GM18505 (cell line): ENCODE measurements at regions not wholly inside any gene's neighbourhood (a gene's known extent, or its start where the extent isn't known, plus 50 kb on each side); places are given as distances from the start of the nearest gene placed in this dataset.
"Not testable (repeated sequence)": the region's sequence is repeated elsewhere in the genome, so short reads cannot be mapped to it uniquely, and the experiment has no call there.

Experiments
- ATAC-seq: cut with Tn5 transposase; IDR thresholded peaks from one replicate; pipeline ENCODE4 v1.9.1; 2021; ENCODE audit not compliant: unreplicated experiment
- POLR2A ChIP-seq: IDR thresholded peaks from 4 replicates; pipeline ENCODE4 v1.6.1; 2011; ENCODE audit warnings: borderline replicate concordance; ENCODE audit not compliant: insufficient read depth, insufficient read length; ENCODE audit errors: extremely low read depth

DNA sequence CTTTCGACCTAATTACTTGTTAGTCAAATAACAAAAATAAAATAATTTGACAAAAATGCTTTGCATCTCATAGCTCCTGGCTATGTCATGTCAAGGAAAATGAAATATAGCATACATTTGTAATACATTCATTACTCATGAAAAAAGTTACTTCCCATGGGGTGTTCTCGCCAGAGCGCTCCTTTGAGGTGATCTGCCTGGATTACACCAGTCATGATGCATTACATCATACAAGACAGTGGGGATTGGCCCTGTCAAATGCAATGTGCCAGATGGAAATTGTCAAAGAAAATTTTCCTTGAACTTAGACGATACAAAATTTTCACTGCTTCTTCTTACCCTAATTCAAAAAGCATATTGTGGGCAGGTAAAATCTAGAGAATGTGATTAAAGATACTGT lies 215.6 kb upstream of the B3GALT2 start:
- no peak for ATAC-seq
- no peak for TF ChIP-seq POLR2A

DNA sequence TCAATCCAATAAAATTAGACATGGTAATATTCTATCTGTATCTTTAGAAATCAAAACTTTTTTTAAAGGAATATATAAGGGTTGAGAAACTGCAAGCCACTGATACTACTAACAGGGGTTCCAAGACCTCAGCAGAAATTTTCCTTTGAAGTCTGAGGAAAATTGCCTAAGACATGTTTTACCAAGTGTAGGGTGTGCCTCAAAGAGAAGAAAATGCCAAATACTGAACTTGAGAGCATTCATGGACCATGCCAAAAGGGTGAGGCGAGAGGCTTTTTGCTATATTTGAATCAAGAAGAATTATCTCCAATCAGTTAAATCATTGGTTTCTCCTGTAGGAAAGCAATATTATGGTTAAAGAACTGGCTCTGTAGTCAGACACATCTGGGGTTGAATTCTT lies 207.9 kb upstream of the B3GALT2 start:
- no peak for TF ChIP-seq POLR2A
- no peak for ATAC-seq

DNA sequence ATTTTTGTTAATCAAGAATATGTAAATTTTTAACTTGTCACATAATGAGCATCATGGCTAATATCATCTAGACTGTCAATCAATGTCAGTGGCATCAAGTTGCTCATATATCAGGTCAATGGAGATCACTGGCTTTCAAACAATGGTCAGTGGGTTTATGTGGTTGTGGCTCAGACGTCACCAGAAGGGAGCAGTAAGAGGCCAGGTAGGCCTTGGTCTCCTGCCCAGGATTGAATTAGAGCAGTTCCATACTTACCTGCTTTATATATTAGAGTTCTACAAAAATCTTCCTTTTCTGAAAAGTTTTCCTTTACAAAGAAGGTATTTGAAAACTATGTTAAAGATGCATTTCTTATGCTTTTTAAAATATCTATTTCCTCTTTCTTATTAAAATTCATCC lies 206.3 kb upstream of the B3GALT2 start:
- no peak for TF ChIP-seq POLR2A
- ATAC-seq: no peak

DNA sequence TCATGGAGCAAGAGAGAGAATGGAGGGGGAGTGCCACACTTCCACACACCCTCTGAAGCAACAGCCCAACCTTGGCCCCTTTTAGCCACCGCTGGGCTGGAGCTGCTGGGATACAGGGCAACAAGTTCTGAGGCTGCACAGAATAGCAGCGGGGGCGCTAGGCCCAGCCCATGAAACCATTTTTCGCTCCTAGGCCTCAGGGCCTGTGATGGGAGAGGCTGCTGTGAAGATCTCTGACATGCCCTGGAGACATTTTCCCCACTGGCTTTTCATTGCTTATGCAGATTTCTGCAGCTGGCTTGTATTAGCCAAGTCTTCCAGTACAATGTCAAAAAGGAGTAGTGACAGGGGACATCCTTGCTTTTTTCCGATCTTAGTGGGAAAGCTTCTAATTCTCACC lies 202.3 kb upstream of the B3GALT2 start:
- TF ChIP-seq POLR2A: no peak
- ATAC-seq: no peak

DNA sequence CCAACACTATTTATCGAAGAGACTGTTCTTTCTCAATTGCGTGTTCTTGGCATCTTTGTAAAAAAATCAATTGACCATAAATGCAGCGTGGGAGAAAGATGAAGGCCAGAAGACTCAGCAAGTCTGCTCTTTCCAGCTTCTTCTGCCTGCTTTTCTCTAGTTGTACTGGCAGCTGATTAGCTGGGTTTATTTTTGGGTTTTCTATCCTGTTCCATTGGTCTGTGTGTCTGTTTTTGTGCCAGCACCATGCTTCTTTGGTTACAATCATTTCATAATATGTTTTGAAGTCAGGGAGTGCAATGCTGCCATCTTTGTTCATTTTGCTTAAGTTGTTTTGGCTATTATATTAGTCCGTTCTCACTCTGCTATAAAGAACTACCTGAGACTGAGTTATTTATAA lies 201.8 kb upstream of the B3GALT2 start:
- no peak for TF ChIP-seq POLR2A
- ATAC-seq: no peak

DNA sequence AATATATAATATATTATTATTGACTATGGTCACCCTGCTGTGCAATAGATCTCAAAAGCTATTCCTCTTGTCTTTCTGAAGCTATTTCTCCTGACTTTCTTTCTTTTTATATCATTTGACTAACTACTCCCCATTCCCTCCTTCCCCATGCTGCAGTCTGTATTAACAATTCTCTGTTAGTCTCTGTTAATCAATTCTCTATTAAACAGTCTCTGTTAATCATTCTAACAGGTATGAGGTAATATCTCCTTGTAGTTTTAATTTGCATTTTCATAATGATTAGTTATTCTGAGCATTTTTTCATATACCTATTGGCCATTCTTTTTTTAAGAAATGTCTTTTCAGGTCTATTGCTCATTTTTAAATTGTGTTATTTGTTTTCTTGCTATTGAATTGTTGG lies 201.0 kb upstream of the B3GALT2 start:
- TF ChIP-seq POLR2A: no peak
- ATAC-seq: no peak

DNA sequence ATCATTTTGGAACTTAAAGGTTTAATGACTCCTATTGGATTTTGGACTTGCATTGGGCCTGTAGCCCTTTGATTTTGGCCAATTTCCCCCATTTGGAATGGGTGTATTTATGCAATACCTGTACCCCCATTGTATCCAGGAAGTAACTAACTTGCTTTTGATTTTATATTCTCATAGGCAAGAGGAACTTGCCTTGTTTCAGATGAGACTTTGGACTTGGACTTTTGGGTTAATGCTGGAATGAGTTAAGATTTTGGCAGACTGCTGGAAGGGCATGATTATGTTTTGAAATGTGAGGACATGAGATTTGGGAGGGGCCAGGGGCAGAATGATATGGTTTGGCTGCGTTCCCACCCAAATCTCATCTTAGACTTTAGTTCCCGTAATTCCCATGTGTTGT lies 192.0 kb upstream of the B3GALT2 start:
- ATAC-seq: not testable (repeated sequence)

DNA sequence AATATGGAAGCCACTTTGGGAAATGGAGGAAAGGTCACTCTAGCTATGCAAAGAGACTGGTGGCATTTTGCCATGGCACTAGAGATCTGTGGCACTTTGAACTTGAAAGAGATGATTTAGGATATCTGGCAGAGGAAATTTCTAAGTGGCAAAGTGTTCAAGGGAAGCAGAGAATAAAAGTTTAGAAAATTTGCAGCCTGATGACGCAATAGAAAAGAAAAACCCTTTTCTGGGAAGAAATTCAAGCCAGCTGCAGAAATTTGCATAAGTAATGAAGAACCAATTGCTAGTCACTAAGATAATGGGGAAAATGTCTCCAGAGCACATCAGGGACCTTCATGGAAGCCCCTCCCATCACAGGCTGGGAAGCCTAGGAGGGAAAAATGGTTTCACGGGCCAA lies 191.1 kb upstream of the B3GALT2 start:
- no peak for TF ChIP-seq POLR2A
- ATAC-seq: no peak

DNA sequence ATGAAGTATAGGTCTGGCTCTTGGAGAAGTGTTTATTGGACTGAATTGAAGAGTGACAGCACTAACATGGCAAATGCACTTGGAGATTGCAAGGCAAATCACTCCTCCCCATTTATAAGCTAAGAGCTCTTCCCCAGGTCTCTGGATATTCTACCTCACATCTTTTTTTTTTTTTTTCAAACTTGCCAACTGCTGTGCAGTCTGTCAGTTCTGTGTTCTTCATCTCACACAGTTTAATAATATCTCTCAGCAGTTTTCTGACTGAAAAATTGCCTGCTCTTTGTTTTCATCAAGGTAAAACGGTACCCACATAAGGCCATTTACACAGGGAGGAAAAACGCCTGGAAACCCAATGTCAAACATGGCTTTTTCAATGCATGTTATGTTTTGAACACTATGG lies 186.1 kb upstream of the B3GALT2 start:
- no peak for ATAC-seq
- TF ChIP-seq POLR2A: no peak

DNA sequence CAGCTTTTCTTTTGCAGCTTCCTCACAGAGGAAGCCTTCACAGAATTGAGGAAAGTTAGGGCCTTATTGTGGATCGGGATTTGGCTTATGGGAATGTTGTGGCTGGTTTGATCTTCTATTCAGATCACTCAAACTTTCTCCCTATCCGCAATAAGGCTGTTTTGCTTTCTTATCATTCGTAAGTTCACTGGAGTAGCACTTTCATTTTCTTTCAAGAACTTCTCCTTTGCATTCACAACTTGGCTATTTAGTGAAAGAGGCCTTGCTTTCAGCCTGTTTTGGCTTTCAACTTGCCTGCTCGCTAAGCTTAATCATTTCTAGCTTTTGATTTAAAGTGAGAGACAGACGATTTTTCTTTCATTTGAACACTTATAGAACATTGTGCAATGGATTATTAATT lies 181.9 kb upstream of the B3GALT2 start:
- peak; percentile 80 for ATAC-seq
- TF ChIP-seq POLR2A: no peak

DNA sequence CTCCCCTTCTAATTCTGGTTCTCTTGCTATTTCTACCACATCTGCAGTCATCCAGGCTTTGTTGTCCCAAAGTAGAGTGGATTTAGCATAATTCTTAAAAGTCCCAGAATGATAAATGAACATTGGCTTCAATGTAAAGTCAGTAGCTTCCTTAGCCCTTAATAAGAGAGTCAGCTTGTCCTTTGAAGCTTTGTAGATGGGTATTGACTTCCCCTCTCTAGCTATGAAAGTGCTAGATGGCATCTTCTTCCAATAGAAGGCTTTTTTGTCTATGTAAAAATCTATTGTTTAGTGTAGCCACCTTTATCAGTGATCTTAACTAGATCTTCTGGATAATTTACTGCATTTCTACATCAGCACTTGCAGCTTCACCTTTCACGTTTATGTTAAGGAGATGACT lies 181.4 kb upstream of the B3GALT2 start:
- TF ChIP-seq POLR2A: no peak
- peak; percentile 25 for ATAC-seq

DNA sequence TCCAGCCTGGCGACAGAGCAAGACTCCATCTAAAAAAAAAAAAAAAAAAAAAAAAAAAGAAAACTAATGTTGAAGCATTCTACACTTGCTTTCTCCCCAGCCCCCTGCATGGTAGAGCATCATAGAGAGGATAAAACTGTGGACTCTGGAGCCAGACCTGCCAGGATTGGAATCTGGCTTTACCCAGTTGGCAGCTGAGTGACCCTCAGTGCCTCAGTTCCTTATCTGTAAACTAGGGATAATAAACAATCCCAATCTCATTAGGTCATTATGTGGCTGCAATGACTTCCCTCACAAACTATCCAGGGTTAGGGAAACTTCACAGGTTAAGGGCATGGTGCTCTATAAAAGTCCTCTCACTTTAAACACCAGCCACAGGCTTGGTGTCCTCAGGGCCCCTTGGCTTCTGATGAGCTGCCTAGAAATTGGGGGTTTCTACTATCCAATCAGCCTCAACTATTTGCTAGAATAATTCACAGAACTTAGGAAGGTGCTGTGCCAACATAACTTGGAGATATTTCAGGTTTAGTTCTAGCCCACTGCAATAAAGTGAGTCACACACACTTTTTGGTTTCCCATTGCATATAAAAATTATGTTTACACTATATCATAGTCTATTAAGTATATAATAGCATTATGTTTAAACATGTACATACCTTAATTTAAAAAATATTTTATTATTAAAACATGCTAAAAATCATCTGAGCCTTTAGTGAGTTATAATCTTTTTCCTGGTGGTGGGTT lies 180.5 kb upstream of the B3GALT2 start:
- ATAC-seq: no peak
- TF ChIP-seq POLR2A: no peak

DNA sequence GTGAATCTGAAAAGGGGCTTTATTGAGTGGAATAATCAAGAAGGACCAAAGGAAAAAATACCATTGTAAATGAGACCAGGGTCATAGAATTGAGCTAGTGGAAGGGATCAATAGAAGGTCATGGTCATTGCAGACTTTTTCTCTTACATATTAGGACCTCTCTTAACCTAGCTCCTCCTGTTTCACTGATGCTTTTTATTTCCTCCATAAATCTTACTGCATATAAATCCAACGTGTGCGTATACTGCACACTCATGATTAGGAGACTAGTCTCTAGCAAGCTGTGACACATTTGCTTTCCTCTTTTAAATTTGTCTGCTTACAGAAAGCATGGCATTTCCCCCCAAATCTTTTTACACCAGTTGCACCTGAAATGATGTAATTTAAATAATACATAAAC lies 179.6 kb upstream of the B3GALT2 start:
- no peak for ATAC-seq
- TF ChIP-seq POLR2A: no peak

DNA sequence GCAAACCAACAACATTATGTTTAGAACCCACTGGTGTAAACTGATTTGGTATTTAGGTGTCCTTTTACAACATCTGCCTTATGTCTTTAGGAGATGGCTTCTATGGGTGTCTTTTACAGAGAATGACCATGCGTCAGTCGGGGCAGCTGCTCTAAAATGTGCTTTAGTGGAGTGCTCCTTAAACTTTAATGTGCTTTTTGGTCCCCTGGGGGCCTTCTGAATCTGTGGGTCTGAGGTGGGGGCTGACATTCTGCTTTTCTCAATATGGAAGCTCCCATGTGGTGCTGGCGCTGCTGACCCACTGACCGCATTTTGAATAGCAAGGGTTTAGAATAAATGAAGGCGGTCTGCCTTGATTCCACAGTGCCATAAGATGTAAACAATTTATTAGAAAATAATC lies 173.2 kb upstream of the B3GALT2 start:
- no peak for TF ChIP-seq POLR2A
- no peak for ATAC-seq

DNA sequence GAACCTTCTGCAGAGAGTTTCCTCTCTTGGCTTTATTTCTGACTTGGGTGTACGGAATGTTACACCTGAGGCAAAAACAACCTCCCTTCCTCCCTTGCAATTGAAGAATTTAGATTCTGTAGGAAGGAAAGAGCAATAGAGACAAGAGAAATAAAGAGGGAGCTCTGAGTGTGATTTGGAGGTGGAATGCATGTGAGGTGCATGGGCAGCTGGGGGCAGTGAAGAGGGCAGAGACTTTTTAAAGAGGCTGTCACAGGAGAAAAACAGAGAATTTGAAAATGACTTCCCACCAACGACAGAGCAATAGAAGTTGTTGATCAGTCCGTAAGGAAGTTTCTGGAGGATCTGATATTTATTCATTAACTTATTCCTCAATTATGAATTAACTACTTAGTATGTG lies 172.0 kb upstream of the B3GALT2 start:
- no peak for ATAC-seq
- no peak for TF ChIP-seq POLR2A

DNA sequence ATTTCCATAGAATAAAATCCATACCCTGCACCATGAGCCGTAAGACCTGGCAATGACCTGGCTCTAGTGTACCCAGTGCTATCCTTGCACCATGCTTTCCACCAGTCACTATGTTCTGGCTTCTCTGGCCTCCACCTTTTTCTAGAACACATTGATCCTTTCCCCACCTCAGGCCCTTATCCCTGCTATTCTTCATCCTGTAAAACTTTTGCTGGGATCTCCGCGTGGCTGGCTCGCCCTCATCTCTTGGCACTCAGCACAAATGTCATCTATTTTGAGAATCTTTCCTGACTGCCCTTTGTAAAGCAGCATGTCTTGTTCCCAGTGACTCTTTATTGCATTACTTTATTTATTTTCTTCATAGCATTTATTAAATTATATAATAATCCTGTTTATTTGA lies 169.8 kb upstream of the B3GALT2 start:
- ATAC-seq: no peak
- no peak for TF ChIP-seq POLR2A

DNA sequence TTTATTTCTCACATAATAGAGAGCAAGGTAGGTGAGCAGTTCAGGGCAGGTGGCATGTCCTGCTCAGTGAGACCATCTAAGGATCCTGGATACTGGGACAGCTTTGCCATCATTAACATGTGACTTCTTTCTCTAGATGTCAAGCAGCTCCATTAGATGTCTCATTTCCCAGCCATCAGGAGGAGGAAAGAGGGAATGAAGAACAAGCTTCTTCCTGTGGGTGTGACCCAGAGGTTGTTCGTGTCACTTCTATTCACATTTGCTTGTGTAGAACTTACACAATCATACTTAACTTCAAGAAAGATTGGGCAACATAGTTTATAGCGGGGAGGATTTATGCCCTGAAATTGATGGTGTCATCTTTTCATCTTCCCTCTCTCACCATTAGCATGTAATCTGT lies 169.2 kb upstream of the B3GALT2 start:
- no peak for ATAC-seq
- TF ChIP-seq POLR2A: no peak
